AG04450 (cell line): ENCODE measurements at regions not wholly inside any gene's neighbourhood (a gene's known extent, or its start where the extent isn't known, plus 50 kb on each side); places are given as distances from the start of the nearest gene placed in this dataset.

Source experiments
- CTCF ChIA-PET: fragments of 300-600, 350-600 bp; formaldehyde crosslinking; extraction: SDS; loops from one replicate; lab custom pipeline; 2022; ENCODE audit warnings: antibody characterized with exemption, inconsistent platforms; lab: Charles Lee
- POLR2A ChIA-PET: fragments of 350-600 bp; formaldehyde crosslinking; extraction: SDS; loops from one replicate; lab custom pipeline; 2021; ENCODE audit warnings: antibody characterized with exemption, inconsistent platforms; lab: Yijun Ruan, JAX
- DNase-seq: peaks from one replicate; pipeline ENCODE4 v3.0.0-alpha.2; 2011; ENCODE audit warnings: low read depth, low spot score
- H3K27ac ChIP-seq: one replicate; pipeline ENCODE4 v1.5.1; 2012; ENCODE audit warnings: low read depth, low read length, control low read depth
- H3K27me3 ChIP-seq: one replicate; pipeline ENCODE4 v1.6.0; 2012; ENCODE audit warnings: low read length; ENCODE audit not compliant: control insufficient read depth, insufficient read depth
- H3K4me3 ChIP-seq: 2 replicates; pipeline ENCODE4 v1.5.1; 2011; ENCODE audit warnings: mild to moderate bottlenecking, low read depth, low read length, control low read depth
- H3K9me3 ChIP-seq: 2 replicates; pipeline ENCODE4 v1.5.1; 2012; ENCODE audit warnings: low read length; ENCODE audit not compliant: control insufficient read depth, insufficient read depth
- TF ChIP-seq, protein P1 (sequence below): IDR thresholded peaks from 2 replicates; pipeline ENCODE4 v1.5.1; 2011; ENCODE audit warnings: low read depth, low read length, control low read depth, inconsistent platforms

- Histone ChIP-seq H3K27ac (no peak overlapping the region), H3K4me3 (no peak overlapping the region), H3K9me3 (no peaks in the 10 kb centered on the region), H3K27me3 (no peaks in the 10 kb centered on the region)
- no peak for DNase-seq
- TF ChIP-seq, protein P1, sequence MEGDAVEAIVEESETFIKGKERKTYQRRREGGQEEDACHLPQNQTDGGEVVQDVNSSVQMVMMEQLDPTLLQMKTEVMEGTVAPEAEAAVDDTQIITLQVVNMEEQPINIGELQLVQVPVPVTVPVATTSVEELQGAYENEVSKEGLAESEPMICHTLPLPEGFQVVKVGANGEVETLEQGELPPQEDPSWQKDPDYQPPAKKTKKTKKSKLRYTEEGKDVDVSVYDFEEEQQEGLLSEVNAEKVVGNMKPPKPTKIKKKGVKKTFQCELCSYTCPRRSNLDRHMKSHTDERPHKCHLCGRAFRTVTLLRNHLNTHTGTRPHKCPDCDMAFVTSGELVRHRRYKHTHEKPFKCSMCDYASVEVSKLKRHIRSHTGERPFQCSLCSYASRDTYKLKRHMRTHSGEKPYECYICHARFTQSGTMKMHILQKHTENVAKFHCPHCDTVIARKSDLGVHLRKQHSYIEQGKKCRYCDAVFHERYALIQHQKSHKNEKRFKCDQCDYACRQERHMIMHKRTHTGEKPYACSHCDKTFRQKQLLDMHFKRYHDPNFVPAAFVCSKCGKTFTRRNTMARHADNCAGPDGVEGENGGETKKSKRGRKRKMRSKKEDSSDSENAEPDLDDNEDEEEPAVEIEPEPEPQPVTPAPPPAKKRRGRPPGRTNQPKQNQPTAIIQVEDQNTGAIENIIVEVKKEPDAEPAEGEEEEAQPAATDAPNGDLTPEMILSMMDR = no peak
- ChIA-PET CTCF (no interaction called here), POLR2A (no interaction called here)
Observed at GRCh38 chrX:77143907-77144306, 303.3 kb upstream of the FGF16 start.

- CTCF ChIA-PET = no interaction called here
- no peak overlapping the region for H3K27ac ChIP-seq
- POLR2A ChIA-PET = no interaction called here
- H3K4me3 ChIP-seq = no peak overlapping the region
- TF ChIP-seq, protein P1 = no peak
- no peak for DNase-seq
- H3K9me3 ChIP-seq = no peaks in the 10 kb centered on the region
- no peaks in the 10 kb centered on the region for H3K27me3 ChIP-seq
Observed at GRCh38 chrX:77160301-77160700, 286.9 kb upstream of the FGF16 start.

GRCh38 chrX:77162777-77163176, 284.4 kb upstream of the FGF16 start:
- POLR2A ChIA-PET = no interaction called here
- CTCF ChIA-PET = no interaction called here
- no peak overlapping the region for H3K4me3 ChIP-seq
- H3K9me3 ChIP-seq = no peaks in the 10 kb centered on the region
- no peak for DNase-seq
- TF ChIP-seq, protein P1 = no peak
- H3K27me3 ChIP-seq = no peaks in the 10 kb centered on the region
- no peak overlapping the region for H3K27ac ChIP-seq

- Histone ChIP-seq H3K27me3 (no peaks in the 10 kb centered on the region), H3K4me3 (no peak overlapping the region), H3K27ac (no peak overlapping the region), H3K9me3 (no peaks in the 10 kb centered on the region)
- TF ChIP-seq, protein P1 = no peak
- ChIA-PET POLR2A (no interaction called here), CTCF (no interaction called here)
- no peak for DNase-seq
Observed at GRCh38 chrX:77167993-77168392, 279.2 kb upstream of the FGF16 start.

GRCh38 chrX:77174680-77175519, 272.3 kb upstream of the FGF16 start:
- Histone ChIP-seq H3K27me3 (no peaks in the 10 kb centered on the region), H3K4me3 (no peak overlapping the region), H3K9me3 (no peaks in the 10 kb centered on the region), H3K27ac (no peak overlapping the region)
- TF ChIP-seq, protein P1 = no peak
- ChIA-PET POLR2A (no interaction called here), CTCF (no interaction called here)
- no peak for DNase-seq
